HG03066 (cell line): ENCODE measurements at regions not wholly inside any gene's neighbourhood (a gene's known extent, or its start where the extent isn't known, plus 50 kb on each side); places are given as distances from the start of the nearest gene placed in this dataset.
"Not testable (repeated sequence)": the region's sequence is repeated elsewhere in the genome, so short reads cannot be mapped to it uniquely, and the experiment has no call there.

Experiments used
- ATAC-seq: cut with Tn5 transposase; IDR thresholded peaks from one replicate; pipeline ENCODE4 v1.9.1; 2021; ENCODE audit warnings: low read depth; ENCODE audit not compliant: unreplicated experiment

DNA sequence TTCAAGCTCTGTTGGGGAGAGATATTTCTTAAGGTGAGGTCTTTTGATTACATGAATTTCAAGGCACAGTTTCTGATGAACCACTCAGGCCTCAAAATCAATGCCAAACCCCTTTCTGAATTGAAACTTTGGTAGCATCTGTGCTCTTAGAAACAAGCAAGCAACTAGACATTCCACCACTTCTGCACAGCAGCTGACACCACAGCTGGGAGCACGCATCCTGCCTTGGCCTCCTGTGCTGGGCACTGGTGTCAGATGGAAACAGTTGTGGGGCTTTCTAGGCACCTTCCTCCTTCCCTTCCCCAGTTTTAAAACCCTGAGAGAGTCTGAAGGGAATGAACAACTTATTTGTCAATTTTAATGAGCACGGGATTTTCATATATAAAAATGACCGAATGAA, 360.2 kb downstream of the ADGRL2 start:
- ATAC-seq: no peak

- ATAC-seq: no peak
Observed at GRCh38 chr1:82160036-82160435, 359.3 kb downstream of the ADGRL2 start.

- ATAC-seq: no peak
Observed at GRCh38 chr1:82158981-82159380, 358.2 kb downstream of the ADGRL2 start.

DNA sequence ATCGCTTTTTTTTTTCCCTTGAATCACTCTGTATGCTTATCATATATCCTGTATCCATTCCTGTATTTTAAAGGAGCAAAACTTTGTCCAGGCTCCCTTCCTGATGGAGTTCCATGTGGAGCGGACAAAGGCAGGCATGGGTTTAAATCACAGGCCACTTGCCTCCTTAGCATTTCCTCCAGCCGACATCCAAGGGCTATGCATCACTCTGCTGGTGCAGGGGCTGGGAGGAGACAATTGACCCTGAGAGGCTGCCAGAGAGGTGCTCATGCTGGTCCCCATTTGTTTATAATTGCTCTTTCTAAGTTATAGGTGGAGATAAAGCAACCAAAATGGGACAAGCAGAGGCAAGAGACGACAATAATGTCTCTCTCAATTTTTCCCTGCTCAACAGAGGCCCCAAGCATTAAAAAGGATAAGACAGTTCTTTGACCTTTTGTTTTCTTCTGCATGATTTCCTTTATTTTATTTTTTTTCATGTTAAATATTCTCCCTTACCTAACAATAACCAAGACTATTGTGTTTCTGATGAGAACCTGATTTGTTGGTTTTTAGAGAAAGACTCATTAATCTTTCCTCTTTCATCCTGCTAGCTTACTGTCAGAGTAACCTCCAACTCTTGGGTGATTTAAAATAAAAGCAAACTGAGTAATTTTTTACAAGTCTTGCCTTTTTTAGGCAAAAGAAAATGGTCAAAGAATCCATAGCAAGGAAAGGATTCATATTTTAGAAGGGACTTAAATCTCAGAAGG, 353.7 kb downstream of the ADGRL2 start:
- no peak for ATAC-seq

GRCh38 chr1:82153752-82154151, 353.0 kb downstream of the ADGRL2 start:
- no peak for ATAC-seq

- ATAC-seq: peak; percentile 57
Observed at GRCh38 chr1:82153272-82153629, 352.5 kb downstream of the ADGRL2 start.

DNA sequence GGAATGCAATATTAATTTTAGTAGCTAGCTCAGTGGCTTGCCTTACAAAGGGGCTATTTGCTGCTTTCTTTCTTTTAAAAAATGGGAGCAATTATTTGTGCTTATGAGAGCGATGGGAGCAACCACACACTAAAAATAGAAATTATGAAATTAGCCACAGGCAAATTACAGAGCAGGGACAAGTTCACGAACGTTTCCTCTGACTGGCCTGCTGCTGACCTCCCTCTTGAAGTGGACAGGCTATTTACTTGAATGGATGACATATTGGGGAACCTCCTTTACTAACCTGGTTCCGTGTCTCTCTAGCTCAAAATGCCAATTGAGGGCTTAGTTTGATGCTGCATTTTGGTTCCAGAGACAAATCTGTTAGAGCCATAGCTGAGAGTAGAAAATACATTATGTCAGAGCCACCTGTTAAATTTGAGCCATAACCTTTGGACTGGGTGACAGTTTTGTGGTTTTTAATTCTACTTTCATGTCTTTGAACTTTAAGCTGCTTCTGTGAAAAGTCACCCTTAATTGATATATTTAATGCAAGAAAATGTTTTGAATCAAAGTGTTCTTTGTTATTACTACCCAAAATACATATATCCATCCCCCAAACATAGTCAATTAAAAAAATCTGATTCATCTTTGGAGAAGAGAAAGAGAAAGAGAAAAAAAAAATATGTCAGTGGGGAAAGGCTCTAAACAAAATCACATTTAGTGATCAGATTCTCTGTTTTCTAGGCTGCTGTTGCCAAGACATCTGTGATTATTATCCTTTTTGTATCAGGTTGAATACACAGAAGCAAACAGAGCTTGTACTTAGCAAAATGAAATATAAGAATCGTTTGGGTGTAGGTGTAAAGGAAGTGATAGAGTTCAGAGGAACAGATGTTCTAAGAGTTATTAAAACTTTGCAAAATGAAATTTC, 351.9 kb downstream of the ADGRL2 start:
- ATAC-seq: peak; percentile 65

- ATAC-seq: no peak
Observed at GRCh38 chr1:82145656-82146055, 344.9 kb downstream of the ADGRL2 start.

DNA sequence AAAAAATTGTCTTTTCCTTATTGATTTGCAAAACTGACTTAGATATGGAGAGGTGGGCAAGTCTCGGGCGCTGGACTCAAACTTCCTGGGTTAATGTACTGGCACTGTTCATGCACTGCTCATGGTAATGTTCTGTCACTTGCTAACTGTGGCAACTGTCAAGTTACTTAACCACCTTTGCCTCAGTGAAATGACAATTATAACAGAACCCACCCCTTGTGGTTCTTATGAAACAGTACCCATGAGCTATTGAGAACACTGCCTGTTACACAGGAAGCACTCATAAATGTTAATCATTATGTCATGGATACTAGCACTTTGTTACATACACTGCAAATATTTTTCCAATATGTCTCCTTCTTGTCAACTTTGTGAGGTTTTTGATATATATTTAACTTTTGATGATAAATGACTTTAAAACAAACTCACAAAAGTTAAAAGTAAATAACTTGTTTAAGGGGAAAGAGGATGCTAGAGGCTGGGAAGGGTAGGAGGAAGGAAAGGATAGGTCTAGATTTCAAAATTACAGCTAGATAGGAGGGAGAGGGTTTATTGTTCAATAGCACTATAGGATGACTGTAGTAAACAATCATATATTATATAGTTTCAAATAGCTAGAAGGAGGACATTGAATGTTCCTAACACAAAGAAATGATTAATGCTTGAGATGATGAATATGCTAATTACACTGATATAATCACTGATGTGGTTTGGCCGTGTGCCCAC, 342.5 kb downstream of the ADGRL2 start:
- no peak for ATAC-seq

DNA sequence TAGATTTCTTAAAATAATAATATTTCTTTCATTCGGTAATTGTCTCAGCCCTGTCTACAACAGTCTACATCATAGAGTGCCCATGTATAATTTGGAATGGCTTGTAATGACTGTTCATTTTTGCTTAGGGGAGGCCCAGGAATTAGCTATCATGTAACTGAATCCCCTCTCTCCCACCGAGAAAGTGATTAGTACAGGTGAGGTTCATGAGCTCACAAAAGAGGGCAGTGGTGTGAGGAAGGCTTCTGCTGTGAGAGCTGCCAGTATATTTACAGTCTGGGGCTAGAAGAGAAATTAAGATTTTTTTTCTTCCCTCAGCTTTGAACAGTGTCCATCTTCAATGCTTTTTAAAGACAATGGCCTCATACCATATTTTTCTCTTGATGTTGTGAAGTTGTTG, 340.7 kb downstream of the ADGRL2 start:
- no peak for ATAC-seq

DNA sequence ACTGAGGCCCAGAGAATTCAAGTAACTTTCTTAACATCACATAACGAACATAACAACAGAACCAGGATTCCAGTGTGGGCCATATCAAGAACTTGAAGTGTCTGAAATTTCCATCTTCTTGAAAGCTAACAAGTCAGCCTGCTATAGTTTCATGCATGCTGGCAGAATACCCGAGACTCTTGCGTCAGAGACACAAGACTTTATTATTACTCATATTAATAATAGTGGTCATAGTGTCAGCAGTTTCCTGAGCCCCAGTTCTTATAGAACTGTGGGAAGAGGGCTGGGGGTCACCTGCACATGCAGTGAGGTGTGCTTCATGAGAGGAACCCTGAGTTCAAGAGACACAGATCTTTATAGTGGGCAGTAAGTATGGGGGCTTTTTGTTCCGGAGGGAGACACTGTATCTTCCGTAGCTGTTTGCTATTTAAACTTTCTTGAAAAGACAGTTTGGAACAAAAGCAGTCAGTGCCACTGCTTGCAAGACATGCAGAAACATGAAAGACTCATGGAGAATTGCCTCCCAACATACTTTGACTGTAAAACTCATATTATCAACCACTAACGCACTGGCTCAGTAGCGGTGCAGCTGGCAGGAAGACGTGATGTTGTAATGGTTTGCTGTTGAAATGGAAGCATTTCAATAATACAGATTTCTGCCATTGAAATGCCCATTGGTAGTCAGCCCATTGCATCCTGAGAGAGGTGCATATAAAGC, 339.2 kb downstream of the ADGRL2 start:
- no peak for ATAC-seq

DNA sequence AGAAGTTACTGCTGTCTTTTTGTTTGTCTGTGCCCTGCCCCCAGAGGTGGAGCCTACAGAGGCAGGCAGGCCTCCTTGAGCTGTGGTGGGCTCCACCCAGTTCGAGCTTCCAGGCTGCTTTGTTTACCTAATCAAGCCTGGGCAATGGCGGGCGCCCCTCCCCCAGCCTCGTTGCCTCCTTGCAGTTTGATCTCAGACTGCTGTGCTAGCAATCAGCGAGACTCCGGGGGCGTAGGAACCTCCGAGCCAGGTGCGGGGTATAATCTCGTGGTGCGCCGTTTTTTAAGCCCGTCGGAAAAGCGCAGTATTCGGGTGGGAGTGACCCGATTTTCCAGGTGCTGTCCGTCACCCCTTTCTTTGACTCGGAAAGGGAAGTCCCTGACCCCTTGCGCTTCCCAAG, 335.6 kb downstream of the ADGRL2 start:
- ATAC-seq: not testable (repeated sequence)

DNA sequence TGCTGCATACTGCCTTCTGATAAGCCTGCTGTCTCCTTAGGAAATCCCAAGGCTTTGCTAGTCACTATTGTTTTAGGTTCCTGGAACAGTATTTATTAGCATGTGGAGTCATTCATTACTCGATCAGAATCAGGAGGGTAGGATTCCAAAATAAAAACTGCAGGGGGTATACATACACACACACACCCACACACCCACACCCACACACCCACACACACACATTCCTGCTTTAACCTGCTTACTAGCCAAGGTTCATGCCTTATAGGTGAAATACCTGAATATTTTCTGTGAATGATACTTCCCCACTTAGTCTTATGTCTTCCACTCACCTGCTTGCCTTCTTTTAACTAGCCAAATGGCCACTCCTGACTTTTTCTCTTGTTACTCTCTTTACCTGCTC, 325.1 kb downstream of the ADGRL2 start:
- no peak for ATAC-seq

- ATAC-seq: no peak
Observed at GRCh38 chr1:82125119-82125518, 324.4 kb downstream of the ADGRL2 start.

- no peak for ATAC-seq
Observed at GRCh38 chr1:82121421-82121820, 320.7 kb downstream of the ADGRL2 start.

- no peak for ATAC-seq
Observed at GRCh38 chr1:82116105-82116504, 315.4 kb downstream of the ADGRL2 start.

GRCh38 chr1:82114887-82115286, 314.2 kb downstream of the ADGRL2 start:
- no peak for ATAC-seq

DNA sequence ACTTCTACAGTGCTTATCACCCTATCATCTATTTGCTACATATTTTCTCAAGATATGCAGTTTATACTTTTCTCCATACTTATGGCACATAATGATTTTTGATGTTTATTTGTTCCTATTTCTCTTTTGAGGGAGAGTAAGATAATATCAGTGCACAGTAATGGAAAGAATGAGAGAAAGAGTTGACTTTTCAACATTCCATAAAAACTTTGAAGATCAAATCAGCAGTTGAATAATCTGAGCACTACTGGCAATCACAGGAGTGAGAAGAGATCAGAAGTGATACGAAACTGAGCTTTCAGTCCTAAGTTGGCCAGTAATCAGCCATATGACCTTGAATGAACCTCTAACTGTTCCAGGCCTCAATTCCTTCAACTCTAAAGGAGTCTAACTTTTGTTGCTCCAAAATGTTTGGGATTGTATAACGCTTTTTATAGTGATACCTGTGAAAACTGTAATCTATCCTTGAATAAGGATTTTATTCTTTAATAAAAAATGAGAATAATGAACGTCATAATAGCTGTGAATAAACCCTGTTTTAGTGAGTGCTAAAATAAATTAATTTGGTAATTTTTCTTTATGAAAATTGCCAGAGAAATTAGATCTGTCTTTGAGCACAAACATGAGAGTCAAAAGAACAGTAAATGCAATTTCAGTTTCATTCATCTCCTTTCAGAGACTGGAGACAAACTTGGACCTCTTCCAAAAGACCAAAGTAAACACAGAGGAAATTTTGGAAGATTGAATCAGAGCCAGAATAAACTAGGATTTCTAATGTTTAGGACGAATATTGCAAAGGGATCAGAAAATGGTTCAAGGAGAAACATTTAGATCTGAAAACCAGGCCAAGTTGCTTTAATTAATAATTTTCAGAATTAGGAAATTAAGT, 309.9 kb downstream of the ADGRL2 start:
- no peak for ATAC-seq

DNA sequence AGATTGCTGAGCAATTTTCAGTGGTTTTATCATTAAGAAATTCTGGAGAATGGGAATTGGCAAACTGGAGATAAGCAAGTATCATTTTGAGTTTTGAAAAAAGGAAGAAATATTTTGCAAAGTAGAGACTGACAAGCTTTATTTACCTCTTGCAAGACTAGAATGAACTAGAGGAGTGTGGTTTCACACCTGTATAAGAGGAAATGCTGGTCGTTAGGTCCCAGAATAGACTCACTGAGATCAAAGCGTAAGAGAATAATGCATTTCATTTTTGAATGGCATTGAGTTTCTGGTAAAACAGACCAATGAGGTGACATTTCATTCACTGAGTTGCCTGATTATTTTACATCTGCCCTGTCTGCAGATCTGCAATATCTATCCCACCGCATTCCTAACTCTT, 308.1 kb downstream of the ADGRL2 start:
- ATAC-seq: no peak

- ATAC-seq: no peak
Observed at GRCh38 chr1:82106672-82107071, 305.9 kb downstream of the ADGRL2 start.
